ENCODE measurements at regions not wholly inside any gene's neighbourhood (a gene's known extent, or its start where the extent isn't known, plus 50 kb on each side); places are given as distances from the start of the nearest gene placed in this dataset.

DNA sequence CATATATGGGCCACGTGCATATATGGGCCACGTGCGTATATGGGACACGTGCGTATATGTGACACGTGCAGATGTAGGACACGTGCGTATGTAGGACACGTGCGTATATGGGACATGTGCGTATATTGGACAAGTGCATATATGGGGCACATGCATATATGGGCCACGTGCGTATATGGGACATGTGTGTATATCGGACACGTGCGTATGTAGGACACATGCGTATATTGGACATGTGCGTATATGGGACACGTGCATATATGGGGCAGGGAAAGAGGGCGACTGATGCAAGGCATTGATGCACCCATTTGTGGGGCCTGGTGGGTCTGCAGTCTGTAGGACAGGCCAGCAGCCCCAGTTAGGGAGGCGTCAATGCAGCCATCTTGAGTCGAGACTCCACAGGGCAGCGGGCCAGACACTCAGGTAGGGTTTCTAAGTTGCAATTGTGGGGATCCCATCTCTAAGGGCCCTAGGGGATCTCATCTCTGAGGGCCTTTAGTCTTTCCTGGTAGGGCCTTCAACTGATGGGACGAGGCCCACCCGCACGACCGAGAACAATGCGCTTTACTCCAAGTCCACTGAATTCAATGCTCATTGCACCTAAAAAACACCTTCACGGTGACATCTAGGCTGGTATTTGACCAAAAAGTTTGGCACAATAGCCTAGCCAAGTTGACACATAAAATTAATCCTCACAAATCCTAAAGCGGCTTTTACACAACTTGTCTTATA lies 92.3 kb upstream of the ZNF516 start:
- no peak overlapping the region for H3K9ac ChIP-seq (ENCODE audit: low read length)
- H3K9me3 ChIP-seq (ENCODE audit: control insufficient read depth, insufficient read depth, low read depth, low read length): peaks cover 2% of the 10 kb centered on the region; the same call in 1 of the 2 replicates
- no peak overlapping the region for H3K27ac ChIP-seq (ENCODE audit: low read depth, low read length)
- H3K4me1 ChIP-seq (ENCODE audit: control insufficient read depth, insufficient read depth, low read length): peaks cover 21% of the 10 kb centered on the region
- no peaks in the 10 kb centered on the region for H3K36me3 ChIP-seq (ENCODE audit: control insufficient read depth, insufficient read depth, low read length)
- H3K4me3 ChIP-seq (ENCODE audit: low read depth, low read length): no peak overlapping the region
- H3K27me3 ChIP-seq (ENCODE audit: control insufficient read depth, insufficient read depth, low read length): 0 out of 2 replicates have a peak, but pooled peaks cover 3% of the 10 kb centered on the region

GRCh38 chr18:76584414-76585310 lies 89.6 kb upstream of the ZNF516 start:
- Histone ChIP-seq H3K9ac (ENCODE audit: low read length) (no peak overlapping the region), H3K36me3 (ENCODE audit: control insufficient read depth, insufficient read depth, low read length) (no peaks in the 10 kb centered on the region), H3K27me3 (ENCODE audit: control insufficient read depth, insufficient read depth, low read length) (peaks cover 9% of the 10 kb centered on the region), H3K4me3 (ENCODE audit: low read depth, low read length) (no peak overlapping the region), H3K4me1 (ENCODE audit: control insufficient read depth, insufficient read depth, low read length) (peaks cover 17% of the 10 kb centered on the region), H3K9me3 (ENCODE audit: control insufficient read depth, insufficient read depth, low read depth, low read length) (peaks cover 2% of the 10 kb centered on the region; the same call in 1 of the 2 replicates), H3K27ac (ENCODE audit: low read depth, low read length) (no peak overlapping the region)

DNA sequence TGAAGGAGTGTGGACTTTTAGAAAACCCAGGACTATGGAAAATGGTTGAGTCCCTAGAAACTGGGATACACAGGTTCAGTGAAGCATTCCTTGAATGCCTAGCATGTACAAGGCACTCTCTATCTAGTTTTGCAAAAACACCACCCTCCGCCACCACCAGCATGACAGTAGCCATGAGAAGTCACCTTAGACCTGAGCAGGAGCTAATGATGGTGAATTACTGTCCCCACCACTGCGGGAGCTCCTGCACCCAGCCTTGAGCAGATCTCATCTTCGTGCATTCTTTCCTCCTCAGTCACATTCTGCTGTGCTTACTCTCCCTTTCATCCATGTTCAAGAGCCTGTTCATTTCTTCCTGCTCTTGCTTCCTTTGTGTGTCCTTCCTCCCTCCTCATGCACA lies 86.2 kb upstream of the ZNF516 start:
- Histone ChIP-seq H3K27me3 (ENCODE audit: control insufficient read depth, insufficient read depth, low read length) (peaks cover 21% of the 10 kb centered on the region), H3K9me3 (ENCODE audit: control insufficient read depth, insufficient read depth, low read depth, low read length) (no peaks in the 10 kb centered on the region), H3K9ac (ENCODE audit: low read length) (no peak overlapping the region)

GRCh38 chr18:76580288-76580962 lies 85.4 kb upstream of the ZNF516 start:
- Histone ChIP-seq H3K4me3 (ENCODE audit: low read depth, low read length) (no peak overlapping the region), H3K9ac (ENCODE audit: low read length) (no peak overlapping the region)

More for the DNA sequence above, 86.2 kb upstream of the ZNF516 start:
- H3K4me1 ChIP-seq (ENCODE audit: control insufficient read depth, insufficient read depth, low read length): no peaks in the 10 kb centered on the region
- H3K27ac ChIP-seq (ENCODE audit: low read depth, low read length): no peak overlapping the region
- H3K36me3 ChIP-seq (ENCODE audit: control insufficient read depth, insufficient read depth, low read length): no peaks in the 10 kb centered on the region
- no peak overlapping the region for H3K4me3 ChIP-seq (ENCODE audit: low read depth, low read length)

GRCh38 chr18:76579301-76579695 lies 84.3 kb upstream of the ZNF516 start:
- no peaks in the 10 kb centered on the region; the same call in 1 of the 2 replicates for H3K9me3 ChIP-seq (ENCODE audit: control insufficient read depth, insufficient read depth, low read depth, low read length)
- no peak overlapping the region for H3K9ac ChIP-seq (ENCODE audit: low read length)
- no peak overlapping the region for H3K4me3 ChIP-seq (ENCODE audit: low read depth, low read length)
- H3K27me3 ChIP-seq (ENCODE audit: control insufficient read depth, insufficient read depth, low read length): peaks cover 21% of the 10 kb centered on the region
- H3K36me3 ChIP-seq (ENCODE audit: control insufficient read depth, insufficient read depth, low read length): no peaks in the 10 kb centered on the region
- no peak overlapping the region for H3K27ac ChIP-seq (ENCODE audit: low read depth, low read length)
- H3K4me1 ChIP-seq (ENCODE audit: control insufficient read depth, insufficient read depth, low read length): no peaks in the 10 kb centered on the region

More at GRCh38 chr18:76580288-76580962, 85.4 kb upstream of the ZNF516 start:
- H3K27me3 ChIP-seq (ENCODE audit: control insufficient read depth, insufficient read depth, low read length): peaks cover 21% of the 10 kb centered on the region
- H3K4me1 ChIP-seq (ENCODE audit: control insufficient read depth, insufficient read depth, low read length): no peaks in the 10 kb centered on the region
- H3K36me3 ChIP-seq (ENCODE audit: control insufficient read depth, insufficient read depth, low read length): no peaks in the 10 kb centered on the region
- no peaks in the 10 kb centered on the region; the same call in 1 of the 2 replicates for H3K9me3 ChIP-seq (ENCODE audit: control insufficient read depth, insufficient read depth, low read depth, low read length)
- H3K27ac ChIP-seq (ENCODE audit: low read depth, low read length): no peak overlapping the region

GRCh38 chr18:76578571-76579300 lies 83.7 kb upstream of the ZNF516 start:
- Histone ChIP-seq H3K27ac (ENCODE audit: low read depth, low read length) (no peak overlapping the region), H3K4me3 (ENCODE audit: low read depth, low read length) (no peak overlapping the region), H3K36me3 (ENCODE audit: control insufficient read depth, insufficient read depth, low read length) (no peaks in the 10 kb centered on the region), H3K27me3 (ENCODE audit: control insufficient read depth, insufficient read depth, low read length) (peaks cover 21% of the 10 kb centered on the region), H3K4me1 (ENCODE audit: control insufficient read depth, insufficient read depth, low read length) (no peaks in the 10 kb centered on the region), H3K9ac (ENCODE audit: low read length) (no peak overlapping the region), H3K9me3 (ENCODE audit: control insufficient read depth, insufficient read depth, low read depth, low read length) (no peaks in the 10 kb centered on the region; the same call in 1 of the 2 replicates)

DNA sequence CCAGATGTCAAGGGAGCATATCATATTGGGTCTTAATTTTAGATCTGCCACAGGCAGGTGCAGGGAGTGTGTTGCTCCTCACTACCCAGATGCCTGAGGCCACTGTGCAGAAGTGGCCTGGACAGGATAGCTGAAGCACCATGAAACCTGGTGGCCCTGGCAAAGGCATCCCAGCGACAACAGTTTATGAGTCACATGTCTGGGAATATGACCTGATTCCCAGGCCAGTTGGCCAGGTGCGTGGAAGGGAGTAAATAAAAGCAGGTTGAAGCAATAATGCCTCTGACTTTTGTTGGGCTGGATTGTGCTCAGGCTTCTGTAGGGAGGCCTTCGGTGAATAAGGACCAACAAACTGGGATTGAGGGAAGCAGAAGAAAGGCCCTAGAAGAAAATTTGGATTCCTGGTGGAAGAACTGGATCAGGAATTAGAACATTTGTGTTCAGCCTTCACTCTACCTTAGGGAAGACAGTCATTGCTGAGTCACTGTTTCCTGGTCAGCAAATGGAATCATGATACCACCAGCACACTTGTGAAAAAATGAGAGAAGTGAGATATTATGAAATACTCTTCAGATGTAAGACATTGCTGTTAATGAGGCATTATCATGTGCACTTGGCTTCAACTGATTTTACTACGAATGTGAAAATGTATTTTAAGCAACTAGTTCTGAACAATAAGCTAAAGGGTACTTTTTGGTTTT lies 78.4 kb upstream of the ZNF516 start:
- H3K4me1 ChIP-seq (ENCODE audit: control insufficient read depth, insufficient read depth, low read length): peaks cover 5% of the 10 kb centered on the region; the same call in 1 of the 2 replicates
- no peak overlapping the region for H3K4me3 ChIP-seq (ENCODE audit: low read depth, low read length)
- peaks cover 7% of the 10 kb centered on the region for H3K27me3 ChIP-seq (ENCODE audit: control insufficient read depth, insufficient read depth, low read length)
- peaks cover 3% of the 10 kb centered on the region; the same call in 1 of the 2 replicates for H3K9me3 ChIP-seq (ENCODE audit: control insufficient read depth, insufficient read depth, low read depth, low read length)
- no peak overlapping the region for H3K9ac ChIP-seq (ENCODE audit: low read length)
- no peaks in the 10 kb centered on the region for H3K36me3 ChIP-seq (ENCODE audit: control insufficient read depth, insufficient read depth, low read length)
- no peak overlapping the region for H3K27ac ChIP-seq (ENCODE audit: low read depth, low read length)

DNA sequence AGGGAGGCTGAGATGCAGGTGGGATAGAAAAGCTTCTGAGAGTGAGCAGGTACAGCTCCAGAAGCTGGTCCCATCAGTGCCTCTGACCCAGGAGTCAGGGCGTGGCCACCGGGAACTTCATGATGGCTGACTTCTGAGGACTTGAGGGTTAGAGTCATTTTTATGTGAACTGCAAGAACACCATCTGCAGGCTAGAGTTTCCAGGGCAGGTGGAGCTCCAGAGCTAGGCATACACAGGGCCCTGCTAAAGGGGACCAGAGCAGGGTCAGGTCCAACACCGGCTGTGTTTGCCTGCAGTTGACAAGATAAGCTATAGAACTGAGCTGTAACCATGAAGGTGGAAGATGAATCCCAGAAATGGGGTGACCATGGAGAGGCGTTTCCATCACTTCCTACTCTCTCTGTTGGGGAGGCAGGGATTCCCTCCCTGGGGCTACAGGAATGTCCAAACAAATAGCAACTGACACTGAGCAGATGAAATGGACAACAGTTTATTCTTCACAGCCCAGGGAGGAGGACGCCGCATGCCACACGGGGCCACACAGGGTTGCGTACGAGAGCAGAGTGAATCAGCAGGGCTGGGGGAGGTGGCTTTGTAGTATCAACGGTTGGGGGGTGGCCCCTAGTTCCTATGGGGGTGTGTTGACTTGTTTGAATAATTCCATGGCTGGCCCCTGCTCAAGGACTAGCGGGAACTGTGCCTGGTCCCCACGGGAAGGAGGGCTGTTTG lies 77.6 kb upstream of the ZNF516 start:
- no peak overlapping the region for H3K27ac ChIP-seq (ENCODE audit: low read depth, low read length)
- no peaks in the 10 kb centered on the region for H3K36me3 ChIP-seq (ENCODE audit: control insufficient read depth, insufficient read depth, low read length)
- H3K9me3 ChIP-seq (ENCODE audit: control insufficient read depth, insufficient read depth, low read depth, low read length): peaks cover 3% of the 10 kb centered on the region; the same call in 1 of the 2 replicates
- peaks cover 5% of the 10 kb centered on the region; the same call in 1 of the 2 replicates for H3K4me1 ChIP-seq (ENCODE audit: control insufficient read depth, insufficient read depth, low read length)
- 0 out of 2 replicates have a peak, but pooled peaks cover under 1% of the 10 kb centered on the region for H3K27me3 ChIP-seq (ENCODE audit: control insufficient read depth, insufficient read depth, low read length)
- H3K4me3 ChIP-seq (ENCODE audit: low read depth, low read length): no peak overlapping the region
- H3K9ac ChIP-seq (ENCODE audit: low read length): no peak overlapping the region

DNA sequence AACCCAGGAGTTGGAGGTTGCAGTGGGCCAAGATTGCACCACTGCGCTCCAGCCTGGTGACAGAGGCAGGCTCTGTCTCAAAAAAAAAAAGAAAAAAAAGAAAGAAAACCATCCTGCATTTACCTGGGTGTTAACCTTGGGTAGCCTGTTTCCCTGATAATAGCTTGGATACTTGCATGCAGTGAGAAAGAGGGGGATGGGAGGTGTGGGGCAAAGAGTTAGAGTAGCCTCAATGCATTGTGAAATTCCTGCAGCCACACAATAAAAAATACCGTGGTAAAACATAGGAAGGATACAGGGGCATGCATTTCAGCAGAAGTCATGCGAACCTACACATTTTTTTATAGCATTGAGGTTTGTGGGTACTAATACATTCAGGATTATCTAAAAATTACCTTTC lies 76.6 kb upstream of the ZNF516 start:
- Histone ChIP-seq H3K4me3 (ENCODE audit: low read depth, low read length) (no peak overlapping the region), H3K27me3 (ENCODE audit: control insufficient read depth, insufficient read depth, low read length) (no peaks in the 10 kb centered on the region), H3K9me3 (ENCODE audit: control insufficient read depth, insufficient read depth, low read depth, low read length) (peaks cover 3% of the 10 kb centered on the region; the same call in 1 of the 2 replicates), H3K9ac (ENCODE audit: low read length) (no peak overlapping the region), H3K4me1 (ENCODE audit: control insufficient read depth, insufficient read depth, low read length) (peaks cover 5% of the 10 kb centered on the region; the same call in 1 of the 2 replicates), H3K27ac (ENCODE audit: low read depth, low read length) (no peak overlapping the region), H3K36me3 (ENCODE audit: control insufficient read depth, insufficient read depth, low read length) (no peaks in the 10 kb centered on the region)
